ENCODE measurements at regions not wholly inside any gene's neighbourhood (a gene's known extent, or its start where the extent isn't known, plus 50 kb on each side); places are given as distances from the start of the nearest gene placed in this dataset.

- peak overlapping the region in 1 of 2 experiments; percentile 28 for H3K14ac ChIP-seq (ENCODE audit: low read length in 2 of 2)
- no peaks in the 10 kb centered on the region for H3K4me1 ChIP-seq (ENCODE audit: control insufficient read depth, insufficient read depth, low read depth, low read length)
- no peak overlapping the region for H4K8ac ChIP-seq (ENCODE audit: low read length)
- no peak overlapping the region for H2BK12ac ChIP-seq (ENCODE audit: low read length in 2 of 2)
- 88% methylated on average over 7 of the region's 7 CpGs for WGBS
- H3K27ac ChIP-seq (ENCODE audit: low read length, poor library complexity, severe bottlenecking) = no peak overlapping the region
- no peak overlapping the region for H2AK5ac ChIP-seq (ENCODE audit: low read length, severe bottlenecking)
- no peak overlapping the region for H2AFZ ChIP-seq (ENCODE audit: low read depth, low read length)
- no peak overlapping the region for H2BK15ac ChIP-seq (ENCODE audit: low read depth, poor library complexity, severe bottlenecking)
- no peaks in the 10 kb centered on the region for H3K36me3 ChIP-seq (ENCODE audit: control insufficient read depth in 1 of 2, insufficient read depth in 2 of 2, low read depth in 1 of 2, low read length in 2 of 2)
- H3K27me3 ChIP-seq (ENCODE audit: control insufficient read depth in 1 of 2, insufficient read depth in 1 of 2, low read length in 2 of 2) = peaks cover 0 to 8% of the 10 kb centered on the region in 2 experiments
- H3K4me3 ChIP-seq (ENCODE audit: insufficient read depth in 1 of 2, low read depth in 1 of 2, low read length in 2 of 2) = no peak overlapping the region
- H3K18ac ChIP-seq (ENCODE audit: low read depth in 1 of 2, low read length in 2 of 2) = no peak overlapping the region
- no peaks in the 10 kb centered on the region for H3K9me3 ChIP-seq (ENCODE audit: control insufficient read depth, low read length)
- no peak for DNase-seq
- no peak overlapping the region for H3K23ac ChIP-seq (ENCODE audit: low read length in 2 of 2)
- no peak overlapping the region for H3K4me2 ChIP-seq (ENCODE audit: low read length, poor library complexity, severe bottlenecking)
- no peak overlapping the region for H4K91ac ChIP-seq (ENCODE audit: low read length)
- H2BK5ac ChIP-seq (ENCODE audit: low read depth, low read length, poor library complexity, severe bottlenecking) = no peak overlapping the region
- H2BK120ac ChIP-seq (ENCODE audit: low read depth, low read length) = no peak overlapping the region
- no peak overlapping the region for H3K4ac ChIP-seq (ENCODE audit: low read depth in 1 of 2, low read length in 2 of 2)
- no peak overlapping the region for H3K9ac ChIP-seq (ENCODE audit: low read length)
- no peaks in the 10 kb centered on the region for H3K79me1 ChIP-seq (replicated peaks; ENCODE audit: low read length, poor library complexity, severe bottlenecking)
These were observed 94.0 kb upstream of the PLCL2 start for GRCh38 chr3:16790432-16791400.

GRCh38 chr3:16793321-16793720, 91.4 kb upstream of the PLCL2 start:
- 65% methylated on average over 5 of the region's 5 CpGs for WGBS
- Histone ChIP-seq H3K18ac (ENCODE audit: low read depth in 1 of 2, low read length in 2 of 2) (no peak overlapping the region), H3K9ac (ENCODE audit: low read length) (no peak overlapping the region), H3K4ac (ENCODE audit: low read depth in 1 of 2, low read length in 2 of 2) (no peak overlapping the region), H2BK15ac (ENCODE audit: low read depth, poor library complexity, severe bottlenecking) (no peak overlapping the region), H3K4me2 (ENCODE audit: low read length, poor library complexity, severe bottlenecking) (no peak overlapping the region), H2BK120ac (ENCODE audit: low read depth, low read length) (no peak overlapping the region), H3K27ac (ENCODE audit: low read length, poor library complexity, severe bottlenecking) (no peak overlapping the region), H4K8ac (ENCODE audit: low read length) (no peak overlapping the region), H3K4me1 (ENCODE audit: control insufficient read depth, insufficient read depth, low read depth, low read length) (no peaks in the 10 kb centered on the region), H3K36me3 (ENCODE audit: control insufficient read depth in 1 of 2, insufficient read depth in 2 of 2, low read depth in 1 of 2, low read length in 2 of 2) (no peaks in the 10 kb centered on the region), H3K79me1 (replicated peaks; ENCODE audit: low read length, poor library complexity, severe bottlenecking) (no peaks in the 10 kb centered on the region), H2BK12ac (ENCODE audit: low read length in 2 of 2) (no peak overlapping the region), H3K14ac (ENCODE audit: low read length in 2 of 2) (no peak overlapping the region), H4K91ac (ENCODE audit: low read length) (no peak overlapping the region), H3K27me3 (ENCODE audit: control insufficient read depth in 1 of 2, insufficient read depth in 1 of 2, low read length in 2 of 2) (peaks cover 0 to 8% of the 10 kb centered on the region in 2 experiments), H3K4me3 (ENCODE audit: insufficient read depth in 1 of 2, low read depth in 1 of 2, low read length in 2 of 2) (no peak overlapping the region), H2AFZ (ENCODE audit: low read depth, low read length) (no peak overlapping the region), H3K9me3 (ENCODE audit: control insufficient read depth, low read length) (no peaks in the 10 kb centered on the region), H2BK5ac (ENCODE audit: low read depth, low read length, poor library complexity, severe bottlenecking) (no peak overlapping the region), H3K23ac (ENCODE audit: low read length in 2 of 2) (no peak overlapping the region), H2AK5ac (ENCODE audit: low read length, severe bottlenecking) (no peak overlapping the region)
- no peak for DNase-seq

GRCh38 chr3:16794257-16794656, 90.5 kb upstream of the PLCL2 start:
- H3K4me2 ChIP-seq (ENCODE audit: low read length, poor library complexity, severe bottlenecking) = no peak overlapping the region

GRCh38 chr3:16795581-16795980, 89.2 kb upstream of the PLCL2 start:
- H3K79me1 ChIP-seq (replicated peaks; ENCODE audit: low read length, poor library complexity, severe bottlenecking) = no peaks in the 10 kb centered on the region

More at GRCh38 chr3:16794257-16794656, 90.5 kb upstream of the PLCL2 start:
- Histone ChIP-seq H3K14ac (ENCODE audit: low read length in 2 of 2) (no peak overlapping the region), H2BK15ac (ENCODE audit: low read depth, poor library complexity, severe bottlenecking) (no peak overlapping the region), H3K23ac (ENCODE audit: low read length in 2 of 2) (no peak overlapping the region), H3K4me3 (ENCODE audit: insufficient read depth in 1 of 2, low read depth in 1 of 2, low read length in 2 of 2) (no peak overlapping the region), H4K91ac (ENCODE audit: low read length) (no peak overlapping the region), H3K9ac (ENCODE audit: low read length) (no peak overlapping the region), H2AK5ac (ENCODE audit: low read length, severe bottlenecking) (no peak overlapping the region), H3K18ac (ENCODE audit: low read depth in 1 of 2, low read length in 2 of 2) (no peak overlapping the region), H2AFZ (ENCODE audit: low read depth, low read length) (no peak overlapping the region), H3K79me1 (replicated peaks; ENCODE audit: low read length, poor library complexity, severe bottlenecking) (no peaks in the 10 kb centered on the region), H3K27ac (ENCODE audit: low read length, poor library complexity, severe bottlenecking) (no peak overlapping the region), H3K36me3 (ENCODE audit: control insufficient read depth in 1 of 2, insufficient read depth in 2 of 2, low read depth in 1 of 2, low read length in 2 of 2) (no peaks in the 10 kb centered on the region), H2BK120ac (ENCODE audit: low read depth, low read length) (no peak overlapping the region), H3K4ac (ENCODE audit: low read depth in 1 of 2, low read length in 2 of 2) (no peak overlapping the region), H3K27me3 (ENCODE audit: control insufficient read depth in 1 of 2, insufficient read depth in 1 of 2, low read length in 2 of 2) (peaks cover 0 to 8% of the 10 kb centered on the region in 2 experiments), H2BK12ac (ENCODE audit: low read length in 2 of 2) (no peak overlapping the region), H3K9me3 (ENCODE audit: control insufficient read depth, low read length) (no peaks in the 10 kb centered on the region), H4K8ac (ENCODE audit: low read length) (no peak overlapping the region), H2BK5ac (ENCODE audit: low read depth, low read length, poor library complexity, severe bottlenecking) (no peak overlapping the region), H3K4me1 (ENCODE audit: control insufficient read depth, insufficient read depth, low read depth, low read length) (no peaks in the 10 kb centered on the region)
- peak; percentile 4 for DNase-seq

More at GRCh38 chr3:16795581-16795980, 89.2 kb upstream of the PLCL2 start:
- no peaks in the 10 kb centered on the region for H3K4me1 ChIP-seq (ENCODE audit: control insufficient read depth, insufficient read depth, low read depth, low read length)
- no peak overlapping the region for H2BK15ac ChIP-seq (ENCODE audit: low read depth, poor library complexity, severe bottlenecking)
- no peak overlapping the region for H3K23ac ChIP-seq (ENCODE audit: low read length in 2 of 2)
- WGBS = no CpG with 5 or more reads among the region's 2 CpGs
- no peak overlapping the region for H3K9ac ChIP-seq (ENCODE audit: low read length)
- H4K91ac ChIP-seq (ENCODE audit: low read length) = no peak overlapping the region
- no peak overlapping the region for H3K14ac ChIP-seq (ENCODE audit: low read length in 2 of 2)
- no peak overlapping the region for H3K27ac ChIP-seq (ENCODE audit: low read length, poor library complexity, severe bottlenecking)
- no peak overlapping the region for H4K8ac ChIP-seq (ENCODE audit: low read length)
- no peak for DNase-seq
- peaks cover 0 to 8% of the 10 kb centered on the region in 2 experiments for H3K27me3 ChIP-seq (ENCODE audit: control insufficient read depth in 1 of 2, insufficient read depth in 1 of 2, low read length in 2 of 2)
- H2BK12ac ChIP-seq (ENCODE audit: low read length in 2 of 2) = no peak overlapping the region
- no peak overlapping the region for H2AFZ ChIP-seq (ENCODE audit: low read depth, low read length)
- H3K4me3 ChIP-seq (ENCODE audit: insufficient read depth in 1 of 2, low read depth in 1 of 2, low read length in 2 of 2) = no peak overlapping the region
- no peak overlapping the region for H2AK5ac ChIP-seq (ENCODE audit: low read length, severe bottlenecking)
- H3K36me3 ChIP-seq (ENCODE audit: control insufficient read depth in 1 of 2, insufficient read depth in 2 of 2, low read depth in 1 of 2, low read length in 2 of 2) = no peaks in the 10 kb centered on the region
- no peak overlapping the region for H3K18ac ChIP-seq (ENCODE audit: low read depth in 1 of 2, low read length in 2 of 2)
- no peak overlapping the region for H2BK5ac ChIP-seq (ENCODE audit: low read depth, low read length, poor library complexity, severe bottlenecking)
- H3K4ac ChIP-seq (ENCODE audit: low read depth in 1 of 2, low read length in 2 of 2) = no peak overlapping the region
- H3K4me2 ChIP-seq (ENCODE audit: low read length, poor library complexity, severe bottlenecking) = no peak overlapping the region
- H2BK120ac ChIP-seq (ENCODE audit: low read depth, low read length) = no peak overlapping the region
- no peaks in the 10 kb centered on the region for H3K9me3 ChIP-seq (ENCODE audit: control insufficient read depth, low read length)

Data from mesenchymal stem cell (in vitro differentiated cells and primary cell).